G401 (cell line): ENCODE measurements at regions not wholly inside any gene's neighbourhood (a gene's known extent, or its start where the extent isn't known, plus 50 kb on each side); places are given as distances from the start of the nearest gene placed in this dataset.

Source experiments
- DNase-seq: peaks from one replicate; pipeline ENCODE4 v3.0.0-alpha.2; 2015; ENCODE audit warnings: low spot score
- in situ Hi-C: cut with HindIII; loops from 2 replicates; pipeline ENCODE4 v1.10.0; 2016; ENCODE audit warnings: low sequenced_read_pairs, mixed read lengths

GRCh38 chr6:44556046-44556445, 168.5 kb downstream of the CDC5L start:
- no peak for DNase-seq
- in situ Hi-C loops = no loop called here

- in situ Hi-C loops = no loop called here
- DNase-seq = no peak
Observed at GRCh38 chr6:44558024-44558831, 170.7 kb downstream of the CDC5L start.

- no peak for DNase-seq
- in situ Hi-C loops = no loop called here
Observed at GRCh38 chr6:44558832-44559251, 171.3 kb downstream of the CDC5L start.

GRCh38 chr6:44559486-44560270, 172.2 kb downstream of the CDC5L start:
- in situ Hi-C loops = no loop called here
- DNase-seq = no peak

- in situ Hi-C loops = no loop called here
- DNase-seq = no peak
Observed at GRCh38 chr6:44560458-44561059, 173.1 kb downstream of the CDC5L start.

GRCh38 chr6:44561060-44561623, 173.6 kb downstream of the CDC5L start:
- in situ Hi-C loops = no loop called here

GRCh38 chr6:44561832-44562665, 174.5 kb downstream of the CDC5L start:
- no peak for DNase-seq
- in situ Hi-C loops = no loop called here

More at GRCh38 chr6:44561060-44561623, 173.6 kb downstream of the CDC5L start:
- DNase-seq = no peak

GRCh38 chr6:44563397-44563796, 175.9 kb downstream of the CDC5L start:
- in situ Hi-C loops = no loop called here
- no peak for DNase-seq

GRCh38 chr6:44564906-44565524, 177.5 kb downstream of the CDC5L start:
- in situ Hi-C loops = no loop called here
- DNase-seq = no peak

- DNase-seq = no peak
- in situ Hi-C loops = no loop called here
Observed at GRCh38 chr6:44567406-44567805, 179.9 kb downstream of the CDC5L start.

- in situ Hi-C loops = no loop called here
- DNase-seq = no peak
Observed at GRCh38 chr6:44569131-44569530, 181.6 kb downstream of the CDC5L start.

- in situ Hi-C loops = no loop called here
- peak; percentile 31 for DNase-seq
Observed at GRCh38 chr6:44569931-44570385, 182.5 kb downstream of the CDC5L start.

GRCh38 chr6:44571510-44571909, 184.0 kb downstream of the CDC5L start:
- DNase-seq = no peak
- in situ Hi-C loops = no loop called here

- no peak for DNase-seq
Observed at GRCh38 chr6:44572346-44572745, 184.8 kb downstream of the CDC5L start.

GRCh38 chr6:44575644-44576043, 188.1 kb downstream of the CDC5L start:
- no peak for DNase-seq
- in situ Hi-C loops = no loop called here

More at GRCh38 chr6:44572346-44572745, 184.8 kb downstream of the CDC5L start:
- in situ Hi-C loops = no loop called here

GRCh38 chr6:44576132-44576631, 188.7 kb downstream of the CDC5L start:
- in situ Hi-C loops = no loop called here
- no peak for DNase-seq

GRCh38 chr6:44580901-44581300, 193.4 kb downstream of the CDC5L start:
- no peak for DNase-seq
- in situ Hi-C loops = no loop called here

GRCh38 chr6:44582930-44583329, 195.4 kb downstream of the CDC5L start:
- no peak for DNase-seq
- in situ Hi-C loops = no loop called here
